H1 (cell line): ENCODE measurements at regions not wholly inside any gene's neighbourhood (a gene's known extent, or its start where the extent isn't known, plus 50 kb on each side); places are given as distances from the start of the nearest gene placed in this dataset.

Experiments used
- CTCF ChIA-PET: fragments of 300-600 bp; sonication (Branson Sonifier 250); formaldehyde crosslinking; loops from one replicate; lab custom pipeline; 2021; ENCODE audit not compliant: partially characterized antibody; lab: Charles Lee
- POLR2A ChIA-PET: fragments of 300-600 bp; sonication (Branson Sonifier 250); formaldehyde crosslinking; loops from one replicate; lab custom pipeline; 2021; ENCODE audit warnings: inconsistent platforms; ENCODE audit not compliant: partially characterized antibody; lab: Charles Lee
- DNase-seq, 2 experiments: peaks; one replicate each; pipeline versions ENCODE4 v3.0.0 to v3.0.0-alpha.2; 2010 to 2022; ENCODE audit warnings: low spot score in 2 of 2, low read depth in 1 of 2, mixed read lengths in 1 of 2
- FAIRE-seq: peaks from 2 replicates; lab custom pipeline; 2011; peaks lifted over from hg19 to GRCh38; lab: Jason Lieb, UNC
- H2AFZ ChIP-seq: 2 replicates; pipeline ENCODE4 v1.8.1; 2012; ENCODE audit warnings: low read length, inconsistent platforms
- H2AK5ac ChIP-seq: 2 replicates; pipeline ENCODE4 v1.6.1; 2013; ENCODE audit warnings: low read depth, low read length
- H2BK120ac ChIP-seq: replicated peaks from 2 replicates; pipeline ENCODE3; 2013; ENCODE audit warnings: low read depth, low read length, inconsistent platforms
- H2BK12ac ChIP-seq: 2 replicates; pipeline ENCODE4 v1.6.1; 2013; ENCODE audit warnings: low read depth, low read length
- H2BK15ac ChIP-seq: 2 replicates; pipeline ENCODE4 v1.6.1; 2013; ENCODE audit warnings: low read length
- H2BK20ac ChIP-seq: 2 replicates; pipeline ENCODE4 v1.6.1; 2013; ENCODE audit warnings: low read length
- H2BK5ac ChIP-seq: 2 replicates; pipeline ENCODE4 v1.6.1; 2013; ENCODE audit warnings: low read depth, low read length
- H3K14ac ChIP-seq: 2 replicates; pipeline ENCODE4 v1.6.1; 2013; ENCODE audit warnings: inconsistent platforms; ENCODE audit not compliant: insufficient read length
- H3K18ac ChIP-seq: 2 replicates; pipeline ENCODE4 v1.6.1; 2013; ENCODE audit warnings: low read length; ENCODE audit errors: extremely low read depth
- H3K23ac ChIP-seq: 2 replicates; pipeline ENCODE4 v1.6.1; 2013; ENCODE audit warnings: inconsistent platforms; ENCODE audit not compliant: insufficient read length
- H3K23me2 ChIP-seq: 2 replicates; pipeline ENCODE4 v1.6.1; 2013; ENCODE audit warnings: low read depth, low read length
- H3K27ac ChIP-seq: 2 replicates; pipeline ENCODE4 v1.6.1; 2011; ENCODE audit warnings: low read depth, low read length, inconsistent platforms
- H3K27me3 ChIP-seq, 4 experiments: replicated peaks in 1 of 4; 1 replicate in 1 of 4; 2 replicates in 3 of 4; pipeline versions ENCODE4 v1.6.1 to v1.8.1; 2011 to 2013; ENCODE audit warnings: low read length in 3 of 4, mild to moderate bottlenecking in 3 of 4, inconsistent platforms in 2 of 4, mixed read lengths in 2 of 4, moderate library complexity in 1 of 4; ENCODE audit not compliant: control insufficient read depth in 3 of 4, insufficient read depth in 3 of 4; ENCODE audit errors: extremely low read depth in 1 of 4
- H3K36me3 ChIP-seq, 4 experiments: 2 replicates each; pipeline versions ENCODE4 v1.6.1 to v1.8.1; 2011 to 2013; ENCODE audit warnings: mild to moderate bottlenecking in 4 of 4, low read length in 3 of 4, moderate library complexity in 2 of 4, control low read depth in 1 of 4, inconsistent platforms in 1 of 4; ENCODE audit not compliant: insufficient read depth in 4 of 4, control insufficient read depth in 2 of 4
- H3K4ac ChIP-seq: replicated peaks from 2 replicates; pipeline ENCODE3; 2013; ENCODE audit warnings: low read length, low read depth, mixed read lengths, inconsistent platforms; ENCODE audit not compliant: insufficient read length
- H3K4me1 ChIP-seq, 4 experiments: replicated peaks in 1 of 4; 1 replicate in 1 of 4; 2 replicates in 3 of 4; pipeline versions ENCODE4 v1.6.1 to v1.8.1; 2011 to 2013; ENCODE audit warnings: low read length in 3 of 4, inconsistent platforms in 2 of 4, mixed read lengths in 1 of 4; ENCODE audit not compliant: insufficient read depth in 4 of 4, control insufficient read depth in 3 of 4
- H3K4me2 ChIP-seq, 2 experiments: 2 replicates each; pipeline versions ENCODE4 v1.6.1 to v1.8.1; 2011 to 2013; ENCODE audit warnings: low read depth in 2 of 2, low read length in 2 of 2, control low read depth in 1 of 2, inconsistent platforms in 1 of 2, mild to moderate bottlenecking in 1 of 2; ENCODE audit not compliant: insufficient read depth in 1 of 2
- H3K4me3 ChIP-seq, 4 experiments: fragments of 200-600, 300-600 bp in 1 of 4; sonication (generic), shearing (Covaris generic), sonication (Bioruptor Twin) in 1 of 4; 2 replicates each; pipeline versions ENCODE4 v1.5.1 to v1.8.1; 2011 to 2016; ENCODE audit warnings: low read length in 4 of 4, low read depth in 3 of 4, control low read depth in 2 of 4, inconsistent platforms in 2 of 4, mild to moderate bottlenecking in 2 of 4, mixed read lengths in 1 of 4, moderate library complexity in 1 of 4; ENCODE audit not compliant: insufficient read depth in 2 of 4; ENCODE audit errors: extremely low read depth in 1 of 4
- H3K56ac ChIP-seq: replicated peaks from 2 replicates; pipeline ENCODE3; 2013; ENCODE audit warnings: low read depth, mild to moderate bottlenecking, mixed read lengths, low read length, inconsistent platforms; ENCODE audit not compliant: insufficient read length
- H3K79me1 ChIP-seq: 2 replicates; pipeline ENCODE4 v1.6.1; 2013; ENCODE audit warnings: low read depth, low read length, control low read depth
- H3K79me2 ChIP-seq, 2 experiments: 2 replicates each; pipeline versions ENCODE4 v1.6.1 to v1.8.1; 2012 to 2013; ENCODE audit warnings: low read length in 2 of 2, mild to moderate bottlenecking in 2 of 2, inconsistent platforms in 1 of 2; ENCODE audit not compliant: insufficient read depth in 2 of 2, control insufficient read depth in 1 of 2
- H3K9ac ChIP-seq, 4 experiments: replicated peaks in 1 of 4; 1 replicate in 1 of 4; 2 replicates in 3 of 4; pipeline versions ENCODE4 v1.6.1 to v1.8.1; 2011 to 2013; ENCODE audit warnings: low read depth in 3 of 4, low read length in 3 of 4, control low read depth in 2 of 4, mild to moderate bottlenecking in 2 of 4, moderate library complexity in 2 of 4, inconsistent platforms in 1 of 4; ENCODE audit errors: extremely low read depth in 1 of 4
- H3K9me3 ChIP-seq, 2 experiments: 2 replicates each; pipeline versions ENCODE4 v1.6.1 to v1.8.1; 2012 to 2013; ENCODE audit warnings: mild to moderate bottlenecking in 2 of 2, moderate library complexity in 2 of 2, control low read depth in 1 of 2, inconsistent platforms in 1 of 2, low read depth in 1 of 2, low read length in 1 of 2, mixed read lengths in 1 of 2; ENCODE audit not compliant: insufficient read depth in 2 of 2
- H4K20me1 ChIP-seq, 2 experiments: replicated peaks in 1 of 2; 2 replicates each; pipeline versions ENCODE3 to v1.8.1; 2011 to 2013; ENCODE audit warnings: inconsistent platforms in 2 of 2, low read length in 2 of 2, mild to moderate bottlenecking in 1 of 2; ENCODE audit not compliant: insufficient read depth in 2 of 2, control insufficient read depth in 1 of 2
- H4K5ac ChIP-seq: 2 replicates; pipeline ENCODE4 v1.6.1; 2013; ENCODE audit warnings: low read length, low read depth, mixed read lengths, inconsistent platforms; ENCODE audit not compliant: insufficient read length
- H4K8ac ChIP-seq: 2 replicates; pipeline ENCODE4 v1.8.0; 2013; ENCODE audit warnings: mild to moderate bottlenecking, moderate library complexity, low read length, inconsistent platforms; ENCODE audit not compliant: insufficient read depth; ENCODE audit errors: extremely low read depth
- H4K91ac ChIP-seq: replicated peaks from 2 replicates; pipeline ENCODE3; 2013; ENCODE audit warnings: low read length, mixed read lengths, inconsistent platforms; ENCODE audit not compliant: insufficient read length
- CHD1 ChIP-seq: IDR thresholded peaks from 2 replicates; pipeline ENCODE4 v1.6.1; 2012; ENCODE audit warnings: low read depth, low read length, improper control_type of control experiment
- NRF1 ChIP-seq: IDR thresholded peaks from 2 replicates; pipeline ENCODE4 v1.6.1; 2011; ENCODE audit warnings: mild to moderate bottlenecking, low read depth, low read length, improper control_type of control experiment
- RXRA ChIP-seq: IDR thresholded peaks from 2 replicates; pipeline ENCODE4 v1.6.1; 2011; ENCODE audit warnings: low read depth, mild to moderate bottlenecking, low read length, moderate library complexity; ENCODE audit not compliant: insufficient read depth
- WGBS, 2 experiments: shearing (Covaris generic) in 1 of 2; methylation state at CpG; one replicate each; pipeline versions ENCODE4 v1.1.6 to v1.1.7; 2013 to 2015; ENCODE audit warnings: low lambda C conversion rate in 2 of 2, mixed read lengths in 2 of 2, inconsistent platforms in 1 of 2, low coverage in 1 of 2, missing lambda C conversion rate in 1 of 2; ENCODE audit not compliant: insufficient replicate concordance in 2 of 2, insufficient coverage in 1 of 2, insufficient read length in 1 of 2; ENCODE audit errors: extremely low coverage in 1 of 2, missing lambda C conversion rate in 1 of 2; 5-methylcytosine and 5-hydroxymethylcytosine counted together

GRCh38 chr7:89780291-89780690, 374.0 kb upstream of the STEAP1 start:
- Histone ChIP-seq H3K9me3 (no peaks in the 10 kb centered on the region), H2AK5ac (no peak overlapping the region), H3K4me2 (no peak overlapping the region), H3K4me1 (no peaks in the 10 kb centered on the region), H2BK12ac (no peak overlapping the region), H3K27ac (no peak overlapping the region), H3K4ac (no peak overlapping the region), H3K23ac (no peak overlapping the region), H3K79me2 (no peaks in the 10 kb centered on the region), H3K4me3 (no peak overlapping the region), H3K56ac (no peak overlapping the region), H4K91ac (no peak overlapping the region), H2BK15ac (no peak overlapping the region), H2BK120ac (no peak overlapping the region), H2AFZ (peak overlapping the region; percentile 66; the same call in 1 of the 2 replicates), H2BK5ac (no peak overlapping the region), H3K27me3 (no peaks in the 10 kb centered on the region), H2BK20ac (no peak overlapping the region), H3K23me2 (no peaks in the 10 kb centered on the region), H4K5ac (no peak overlapping the region), H3K36me3 (no peaks in the 10 kb centered on the region), H3K79me1 (no peaks in the 10 kb centered on the region), H3K9ac (no peak overlapping the region), H4K20me1 (no peaks in the 10 kb centered on the region), H4K8ac (no peak overlapping the region), H3K14ac (no peak overlapping the region), H3K18ac (no peak overlapping the region)
- POLR2A ChIA-PET: no interaction called here
- 75% methylated on average over 4 of the region's 4 CpGs; no CpG with 5 or more reads in 1 of the 2 experiments for WGBS, 2 experiments
- FAIRE-seq (no peak), DNase-seq (no peak)
- CTCF ChIA-PET: interaction anchor here (0.6 to 2.9 kb wide), 4 partner anchors 10 to 954 kb away, joined by 3 to 12 read pairs (median 4); no protein-coding TSS in a partner anchor
- TF ChIP-seq RXRA (no peak), NRF1 (no peak), CHD1 (no peak)
